HEK293 (cell line): ENCODE measurements at regions not wholly inside any gene's neighbourhood (a gene's known extent, or its start where the extent isn't known, plus 50 kb on each side); places are given as distances from the start of the nearest gene placed in this dataset.

Experiments
- CTCF ChIA-PET: fragments of 350-600 bp; formaldehyde crosslinking; extraction: SDS; loops from one replicate; lab custom pipeline; 2021; ENCODE audit warnings: antibody characterized with exemption; lab: Yijun Ruan, JAX
- POLR2A ChIA-PET: fragments of 300-600 bp; formaldehyde crosslinking; extraction: SDS; loops from one replicate; lab custom pipeline; 2020; ENCODE audit warnings: antibody characterized with exemption, inconsistent platforms; lab: Yijun Ruan, JAX
- H3K27ac ChIP-seq: fragments of 200-500 bp; sonication (Bioruptor generic); 2 replicates; pipeline ENCODE4 v1.5.1; 2014; ENCODE audit warnings: low read depth, low read length, control low read depth, inconsistent platforms; ENCODE audit errors: extremely low read depth
- H3K36me3 ChIP-seq, 2 experiments: fragments of 200-500 bp in 1 of 2; sonication (Bioruptor generic) in 1 of 2; 1 replicate in 1 of 2; 2 replicates in 1 of 2; pipeline ENCODE4 v1.5.1; 2014 to 2017; ENCODE audit warnings: inconsistent platforms in 2 of 2, low read length in 2 of 2; ENCODE audit not compliant: control insufficient read depth in 2 of 2, insufficient read depth in 1 of 2
- H3K4me1 ChIP-seq: fragments of 200-500 bp; sonication (Bioruptor generic); 2 replicates; pipeline ENCODE4 v1.5.1; 2014; ENCODE audit warnings: mild to moderate bottlenecking, low read length, inconsistent platforms; ENCODE audit not compliant: control insufficient read depth, insufficient read depth
- H3K4me3 ChIP-seq: 2 replicates; pipeline ENCODE4 v1.5.1; 2011; ENCODE audit warnings: low read depth, mild to moderate bottlenecking, control low read depth, low read length, moderate library complexity
- H3K9me3 ChIP-seq: fragments of 200-500 bp; sonication (Bioruptor generic); 2 replicates; pipeline ENCODE4 v1.5.1; 2014; ENCODE audit warnings: low read depth, low read length, inconsistent platforms; ENCODE audit not compliant: control insufficient read depth, insufficient read depth
- BCL11A ChIP-seq: fragments of 450-650 bp; formaldehyde crosslinking; IDR thresholded peaks from 2 replicates; pipeline ENCODE4 v1.5.1; 2016; ENCODE audit warnings: low read depth, missing biosample characterization, missing genetic modification characterization
- GFI1B ChIP-seq: fragments of 450-650 bp; formaldehyde crosslinking; IDR thresholded peaks from 2 replicates; pipeline ENCODE4 v1.5.1; 2016; ENCODE audit warnings: missing biosample characterization, missing genetic modification characterization
- GLI2 ChIP-seq: fragments of 450-650 bp; formaldehyde crosslinking; IDR thresholded peaks from 2 replicates; pipeline ENCODE4; 2017; ENCODE audit warnings: missing biosample characterization, missing genetic modification characterization, low read depth, borderline replicate concordance
- ZBTB48 ChIP-seq: fragments of 450-650 bp; formaldehyde crosslinking; IDR thresholded peaks from 2 replicates; pipeline ENCODE4 v1.5.1; 2016; ENCODE audit warnings: missing biosample characterization, missing genetic modification characterization
- ZFP69B ChIP-seq: fragments of 450-650 bp; formaldehyde crosslinking; IDR thresholded peaks from 2 replicates; pipeline ENCODE4 v1.5.1; 2016; ENCODE audit warnings: missing biosample characterization, missing genetic modification characterization
- ZNF114 ChIP-seq: fragments of 450-650 bp; formaldehyde crosslinking; IDR thresholded peaks from 2 replicates; pipeline ENCODE4 v1.5.0; 2017; ENCODE audit warnings: missing biosample characterization, missing genetic modification characterization
- ZNF16 ChIP-seq: fragments of 450-650 bp; formaldehyde crosslinking; IDR thresholded peaks from 2 replicates; pipeline ENCODE4 v1.5.1; 2016; ENCODE audit warnings: low read depth, missing biosample characterization, missing genetic modification characterization
- ZNF214 ChIP-seq: fragments of 450-650 bp; formaldehyde crosslinking; IDR thresholded peaks from 2 replicates; pipeline ENCODE4 v1.5.1; 2017; ENCODE audit warnings: missing biosample characterization, mild to moderate bottlenecking, missing genetic modification characterization, borderline replicate concordance
- ZNF248 ChIP-seq: fragments of 450-650 bp; formaldehyde crosslinking; IDR thresholded peaks from 2 replicates; pipeline ENCODE4 v1.5.1; 2017; ENCODE audit warnings: missing biosample characterization, missing genetic modification characterization
- ZNF366 ChIP-seq: fragments of 450-650 bp; formaldehyde crosslinking; conservative IDR thresholded peaks from 2 replicates; pipeline ENCODE4 v1.5.1; 2016; ENCODE audit warnings: missing biosample characterization, missing genetic modification characterization
- ZNF404 ChIP-seq: fragments of 450-650 bp; formaldehyde crosslinking; IDR thresholded peaks from 2 replicates; pipeline ENCODE4 v1.5.1; 2017; ENCODE audit warnings: missing biosample characterization, missing genetic modification characterization
- ZNF560 ChIP-seq: fragments of 450-650 bp; formaldehyde crosslinking; IDR thresholded peaks from 2 replicates; pipeline ENCODE4 v1.5.1; 2017; ENCODE audit warnings: missing biosample characterization, missing genetic modification characterization, borderline replicate concordance
- ZNF571 ChIP-seq: fragments of 450-650 bp; formaldehyde crosslinking; IDR thresholded peaks from 2 replicates; pipeline ENCODE4 v1.5.0; 2017; ENCODE audit warnings: missing biosample characterization, missing genetic modification characterization
- ZNF580 ChIP-seq: fragments of 450-650 bp; formaldehyde crosslinking; IDR thresholded peaks from 2 replicates; pipeline ENCODE4 v1.5.1; 2016; ENCODE audit warnings: missing biosample characterization, missing genetic modification characterization
- ZNF621 ChIP-seq: fragments of 450-650 bp; formaldehyde crosslinking; IDR thresholded peaks from 2 replicates; pipeline ENCODE4 v1.5.1; 2017; ENCODE audit warnings: missing biosample characterization, missing genetic modification characterization
- ZNF626 ChIP-seq: fragments of 450-650 bp; sonication (Bioruptor Pico); formaldehyde crosslinking; IDR thresholded peaks from 2 replicates; pipeline ENCODE4 v1.5.1; 2018; ENCODE audit warnings: missing biosample characterization, missing genetic modification characterization, inconsistent platforms
- ZNF654 ChIP-seq: fragments of 450-650 bp; formaldehyde crosslinking; IDR thresholded peaks from 2 replicates; pipeline ENCODE4 v1.5.1; 2016; ENCODE audit warnings: low read depth, missing biosample characterization, missing genetic modification characterization
- ZNF704 ChIP-seq: fragments of 450-650 bp; formaldehyde crosslinking; IDR thresholded peaks from 2 replicates; pipeline ENCODE4 v1.5.1; 2016; ENCODE audit warnings: missing biosample characterization, missing genetic modification characterization
- ZNF777 ChIP-seq: fragments of 450-650 bp; formaldehyde crosslinking; IDR thresholded peaks from 2 replicates; pipeline ENCODE4 v1.5.1; 2017; ENCODE audit warnings: missing biosample characterization, missing genetic modification characterization, borderline replicate concordance
- ZNF791 ChIP-seq: fragments of 450-650 bp; formaldehyde crosslinking; IDR thresholded peaks from 2 replicates; pipeline ENCODE4 v1.5.1; 2016; ENCODE audit warnings: missing biosample characterization, missing genetic modification characterization
- TF ChIP-seq, protein P1 (sequence below): fragments of 450-650 bp; formaldehyde crosslinking; IDR thresholded peaks from 2 replicates; pipeline ENCODE4 v1.5.1; 2016; ENCODE audit warnings: missing biosample characterization, missing genetic modification characterization
- TF ChIP-seq, protein P2 (sequence below): fragments of 450-650 bp; formaldehyde crosslinking; IDR thresholded peaks from 2 replicates; pipeline ENCODE4 v1.5.1; 2017; ENCODE audit warnings: missing biosample characterization, missing genetic modification characterization
- TF ChIP-seq, protein P3 (sequence below): fragments of 450-650 bp; formaldehyde crosslinking; IDR thresholded peaks from 2 replicates; pipeline ENCODE4 v1.5.1; 2016; ENCODE audit warnings: missing biosample characterization, missing genetic modification characterization

GRCh38 chr3:31252216-31253185 lies 280.2 kb upstream of the STT3B start:
- ChIA-PET CTCF (interaction anchor here (0.9 kb wide), 1 partner anchor 14 kb away, joined by 3 read pairs; no protein-coding TSS in a partner anchor), POLR2A (no interaction called here)
- TF ChIP-seq, protein P1, sequence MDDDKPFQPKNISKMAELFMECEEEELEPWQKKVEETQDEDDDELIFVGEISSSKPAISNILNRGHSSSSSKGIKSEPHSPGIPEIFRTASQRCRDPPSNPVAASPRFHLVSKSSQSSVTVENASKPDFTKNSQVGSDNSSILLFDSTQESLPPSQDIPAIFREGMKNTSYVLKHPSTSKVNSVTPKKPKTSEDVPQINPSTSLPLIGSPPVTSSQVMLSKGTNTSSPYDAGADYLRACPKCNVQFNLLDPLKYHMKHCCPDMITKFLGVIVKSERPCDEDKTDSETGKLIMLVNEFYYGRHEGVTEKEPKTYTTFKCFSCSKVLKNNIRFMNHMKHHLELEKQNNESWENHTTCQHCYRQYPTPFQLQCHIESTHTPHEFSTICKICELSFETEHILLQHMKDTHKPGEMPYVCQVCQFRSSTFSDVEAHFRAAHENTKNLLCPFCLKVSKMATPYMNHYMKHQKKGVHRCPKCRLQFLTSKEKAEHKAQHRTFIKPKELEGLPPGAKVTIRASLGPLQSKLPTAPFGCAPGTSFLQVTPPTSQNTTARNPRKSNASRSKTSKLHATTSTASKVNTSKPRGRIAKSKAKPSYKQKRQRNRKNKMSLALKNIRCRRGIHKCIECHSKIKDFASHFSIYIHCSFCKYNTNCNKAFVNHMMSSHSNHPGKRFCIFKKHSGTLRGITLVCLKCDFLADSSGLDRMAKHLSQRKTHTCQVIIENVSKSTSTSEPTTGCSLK (tag by site-specific recombination) = no peak
- TF ChIP-seq ZNF777 = no peak
- TF ChIP-seq ZNF791 (tag by site-specific recombination) = no peak
- no peak for TF ChIP-seq GLI2 (tag by site-specific recombination)
- TF ChIP-seq GFI1B (tag by site-specific recombination) = no peak
- TF ChIP-seq ZNF16 = no peak
- no peak for TF ChIP-seq ZNF114 (tag by site-specific recombination)
- TF ChIP-seq ZNF214 (tag by site-specific recombination) = no peak
- TF ChIP-seq ZNF621 = no peak
- TF ChIP-seq ZNF580 (tag by site-specific recombination) = no peak
- no peak for TF ChIP-seq ZNF560
- no peak for TF ChIP-seq ZNF571 (tag by site-specific recombination)
- TF ChIP-seq, protein P2, sequence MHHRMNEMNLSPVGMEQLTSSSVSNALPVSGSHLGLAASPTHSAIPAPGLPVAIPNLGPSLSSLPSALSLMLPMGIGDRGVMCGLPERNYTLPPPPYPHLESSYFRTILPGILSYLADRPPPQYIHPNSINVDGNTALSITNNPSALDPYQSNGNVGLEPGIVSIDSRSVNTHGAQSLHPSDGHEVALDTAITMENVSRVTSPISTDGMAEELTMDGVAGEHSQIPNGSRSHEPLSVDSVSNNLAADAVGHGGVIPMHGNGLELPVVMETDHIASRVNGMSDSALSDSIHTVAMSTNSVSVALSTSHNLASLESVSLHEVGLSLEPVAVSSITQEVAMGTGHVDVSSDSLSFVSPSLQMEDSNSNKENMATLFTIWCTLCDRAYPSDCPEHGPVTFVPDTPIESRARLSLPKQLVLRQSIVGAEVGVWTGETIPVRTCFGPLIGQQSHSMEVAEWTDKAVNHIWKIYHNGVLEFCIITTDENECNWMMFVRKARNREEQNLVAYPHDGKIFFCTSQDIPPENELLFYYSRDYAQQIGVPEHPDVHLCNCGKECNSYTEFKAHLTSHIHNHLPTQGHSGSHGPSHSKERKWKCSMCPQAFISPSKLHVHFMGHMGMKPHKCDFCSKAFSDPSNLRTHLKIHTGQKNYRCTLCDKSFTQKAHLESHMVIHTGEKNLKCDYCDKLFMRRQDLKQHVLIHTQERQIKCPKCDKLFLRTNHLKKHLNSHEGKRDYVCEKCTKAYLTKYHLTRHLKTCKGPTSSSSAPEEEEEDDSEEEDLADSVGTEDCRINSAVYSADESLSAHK (tag by site-specific recombination) = no peak
- no peak for TF ChIP-seq ZFP69B (tag by site-specific recombination)
- TF ChIP-seq BCL11A = no peak
- TF ChIP-seq ZNF626 = no peak
- TF ChIP-seq, protein P3, sequence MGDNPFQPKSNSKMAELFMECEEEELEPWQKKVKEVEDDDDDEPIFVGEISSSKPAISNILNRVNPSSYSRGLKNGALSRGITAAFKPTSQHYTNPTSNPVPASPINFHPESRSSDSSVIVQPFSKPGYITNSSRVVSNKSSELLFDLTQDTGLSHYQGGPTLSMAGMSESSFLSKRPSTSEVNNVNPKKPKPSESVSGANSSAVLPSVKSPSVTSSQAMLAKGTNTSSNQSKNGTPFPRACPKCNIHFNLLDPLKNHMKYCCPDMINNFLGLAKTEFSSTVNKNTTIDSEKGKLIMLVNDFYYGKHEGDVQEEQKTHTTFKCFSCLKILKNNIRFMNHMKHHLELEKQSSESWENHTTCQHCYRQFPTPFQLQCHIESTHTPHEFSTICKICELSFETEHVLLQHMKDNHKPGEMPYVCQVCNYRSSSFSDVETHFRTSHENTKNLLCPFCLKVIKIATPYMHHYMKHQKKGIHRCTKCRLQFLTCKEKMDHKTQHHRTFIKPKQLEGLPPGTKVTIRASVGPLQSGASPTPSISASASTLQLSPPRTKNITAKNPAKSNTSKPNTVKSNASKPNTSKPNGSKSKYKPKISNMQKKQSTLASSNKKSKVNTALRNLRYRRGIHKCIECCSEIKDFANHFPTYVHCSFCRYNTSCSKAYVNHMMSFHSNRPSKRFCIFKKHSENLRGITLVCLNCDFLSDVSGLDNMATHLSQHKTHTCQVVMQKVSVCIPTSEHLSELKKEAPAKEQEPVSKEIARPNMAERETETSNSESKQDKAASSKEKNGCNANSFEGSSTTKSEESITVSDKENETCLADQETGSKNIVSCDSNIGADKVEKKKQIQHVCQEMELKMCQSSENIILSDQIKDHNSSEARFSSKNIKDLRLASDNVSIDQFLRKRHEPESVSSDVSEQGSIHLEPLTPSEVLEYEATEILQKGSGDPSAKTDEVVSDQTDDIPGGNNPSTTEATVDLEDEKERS (tag by site-specific recombination) = no peak
- Histone ChIP-seq H3K4me3 (no peak overlapping the region), H3K9me3 (no peaks in the 10 kb centered on the region), H3K27ac (no peak overlapping the region), H3K36me3 (no peaks in the 10 kb centered on the region), H3K4me1 (no peaks in the 10 kb centered on the region)

DNA sequence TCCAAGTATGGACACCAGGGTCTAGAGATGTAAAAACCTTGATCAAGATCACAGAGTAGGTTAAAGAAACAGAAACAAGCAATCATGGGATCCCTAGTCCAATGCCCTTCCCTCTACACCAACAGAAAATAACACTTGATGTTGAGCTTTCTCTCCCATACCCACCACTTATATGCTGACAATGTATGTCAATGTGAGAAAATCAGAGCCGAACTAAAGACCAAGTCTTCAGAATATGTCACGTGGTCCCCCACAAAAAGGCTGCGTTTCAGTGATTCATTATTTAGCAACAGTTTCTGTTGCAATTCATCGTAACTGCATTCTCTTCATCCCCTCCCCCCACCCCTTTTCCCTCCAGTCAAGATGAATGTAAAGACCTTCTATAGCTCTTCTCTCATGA lies 278.9 kb upstream of the STT3B start:
- Histone ChIP-seq H3K4me1 (no peaks in the 10 kb centered on the region), H3K4me3 (no peak overlapping the region), H3K36me3 (no peaks in the 10 kb centered on the region), H3K9me3 (no peaks in the 10 kb centered on the region), H3K27ac (no peak overlapping the region)
- POLR2A ChIA-PET = no interaction called here
- CTCF ChIA-PET = no interaction called here
- TF ChIP-seq ZBTB48 (tag by site-specific recombination) (no peak), ZNF404 (tag by site-specific recombination) (no peak), ZNF654 (no peak), ZNF704 (tag by site-specific recombination) (no peak), ZNF366 (tag by site-specific recombination) (no peak), ZNF248 (tag by site-specific recombination) (no peak)
- TF ChIP-seq, protein P3 (tag by site-specific recombination) = no peak
